RCC 7860 (cell line): ENCODE measurements at regions not wholly inside any gene's neighbourhood (a gene's known extent, or its start where the extent isn't known, plus 50 kb on each side); places are given as distances from the start of the nearest gene placed in this dataset.
"Not testable (repeated sequence)": the region's sequence is repeated elsewhere in the genome, so short reads cannot be mapped to it uniquely, and the experiment has no call there.

ENCODE experiments used
- DNase-seq: peaks from one replicate; pipeline ENCODE4 v3.0.0-alpha.2; 2015; ENCODE audit warnings: low spot score
- FAIRE-seq: peaks from 2 replicates; lab custom pipeline; 2012; peaks lifted over from hg19 to GRCh38; lab: Jason Lieb, UNC

GRCh38 chr9:75529463-75529862 lies 361.0 kb upstream of the PCSK5 start:
- FAIRE-seq = no peak
- DNase-seq = no peak

GRCh38 chr9:75531588-75531987 lies 358.9 kb upstream of the PCSK5 start:
- no peak for FAIRE-seq
- no peak for DNase-seq

DNA sequence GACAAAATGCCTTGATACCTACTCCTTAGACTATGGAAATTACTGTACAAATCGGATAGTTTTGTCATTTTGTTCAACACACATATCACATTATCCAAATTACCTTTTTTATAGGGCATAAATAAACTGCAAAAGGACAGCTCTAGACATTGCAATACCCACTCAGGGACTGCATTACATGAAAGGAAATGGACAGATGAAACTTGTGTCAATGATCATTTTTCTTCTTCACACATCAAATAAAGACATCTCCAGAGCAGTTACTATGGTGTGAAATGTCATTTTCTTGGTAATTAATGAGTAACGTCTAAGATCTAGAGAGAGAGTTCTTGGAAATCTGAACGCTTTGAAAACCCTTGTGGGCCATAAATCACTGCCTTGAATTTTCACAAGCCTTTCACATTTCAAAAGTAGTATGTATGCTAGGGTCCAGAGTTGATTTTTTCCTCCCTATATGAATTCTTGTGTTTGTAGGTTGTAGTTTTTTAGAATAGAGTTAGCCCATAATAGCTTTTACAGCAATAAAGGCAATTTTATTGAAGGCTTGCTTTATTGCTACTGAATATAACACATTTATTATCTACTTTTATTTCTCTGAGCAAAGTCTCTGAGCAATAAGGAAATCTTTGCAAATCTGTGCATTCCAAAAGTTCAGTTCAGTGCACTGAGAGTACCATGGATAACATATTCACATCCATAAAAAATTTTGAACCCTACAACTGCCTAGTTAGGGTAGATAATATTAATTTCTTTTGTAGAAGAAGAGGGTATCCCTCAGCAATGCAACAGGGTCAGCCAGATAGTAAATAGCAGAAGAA lies 358.0 kb upstream of the PCSK5 start:
- DNase-seq (no peak), FAIRE-seq (no peak)

- no peak for DNase-seq
- no peak for FAIRE-seq
These were observed 350.9 kb upstream of the PCSK5 start for GRCh38 chr9:75539523-75539922.

- FAIRE-seq = no peak
- DNase-seq = no peak
These were observed 350.3 kb upstream of the PCSK5 start for GRCh38 chr9:75540185-75540584.

DNA sequence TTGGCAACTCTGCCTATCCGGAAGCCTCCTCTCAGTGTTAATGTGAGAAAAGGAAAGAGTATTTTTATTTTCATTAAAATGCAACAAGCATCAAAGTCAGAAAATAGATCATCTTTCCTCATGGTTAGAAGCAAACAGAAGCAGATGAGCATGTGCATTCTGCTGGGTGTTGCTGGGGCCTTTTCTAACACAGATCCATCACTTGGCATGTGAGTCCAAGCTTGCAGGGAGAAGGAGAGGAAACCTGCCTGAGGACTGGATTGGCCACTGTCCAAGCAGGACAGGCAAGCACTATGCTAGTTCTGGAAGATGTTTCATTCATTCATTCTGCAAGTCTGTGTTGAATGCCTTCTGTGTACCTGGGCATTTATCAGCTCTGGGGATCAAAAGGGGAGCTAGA lies 348.7 kb upstream of the PCSK5 start:
- FAIRE-seq (no peak), DNase-seq (no peak)

DNA sequence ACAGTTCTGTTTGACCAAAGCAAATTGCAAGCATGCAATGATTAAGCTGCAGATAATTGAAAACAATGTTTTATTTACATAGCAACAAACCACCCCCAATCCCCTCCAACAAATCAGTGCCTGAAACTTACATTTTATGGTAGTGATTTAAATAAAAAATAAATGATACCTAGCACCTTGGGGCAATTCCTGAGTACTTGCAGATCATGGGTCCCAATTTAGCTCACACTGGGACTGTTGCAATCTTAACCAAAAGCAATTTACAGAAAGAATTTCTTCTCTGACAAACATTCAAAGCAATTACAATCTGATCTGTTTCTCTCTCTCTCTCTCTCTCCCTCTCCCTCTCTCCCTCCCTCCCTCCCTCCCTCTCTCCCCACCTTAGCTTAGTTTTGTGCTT lies 345.7 kb upstream of the PCSK5 start:
- FAIRE-seq (no peak), DNase-seq (no peak)

DNA sequence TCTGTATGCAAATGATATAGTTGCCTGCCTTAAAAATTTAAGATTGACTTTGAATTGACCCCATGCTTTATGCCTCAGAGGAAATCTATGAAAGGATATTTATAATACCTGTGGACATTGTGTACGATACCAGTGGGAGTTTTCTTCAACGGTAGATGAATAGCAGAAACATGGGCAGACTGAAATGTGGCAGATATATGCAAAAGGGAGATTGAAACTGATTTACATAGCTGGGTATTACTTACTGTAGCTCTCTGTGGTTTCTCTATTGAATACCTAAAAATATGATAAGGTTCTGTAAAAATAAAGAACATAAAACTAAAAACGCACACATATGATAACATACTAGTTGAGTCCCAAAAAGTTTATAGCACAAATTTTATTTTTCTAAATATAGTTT lies 345.2 kb upstream of the PCSK5 start:
- DNase-seq = no peak
- no peak for FAIRE-seq

DNA sequence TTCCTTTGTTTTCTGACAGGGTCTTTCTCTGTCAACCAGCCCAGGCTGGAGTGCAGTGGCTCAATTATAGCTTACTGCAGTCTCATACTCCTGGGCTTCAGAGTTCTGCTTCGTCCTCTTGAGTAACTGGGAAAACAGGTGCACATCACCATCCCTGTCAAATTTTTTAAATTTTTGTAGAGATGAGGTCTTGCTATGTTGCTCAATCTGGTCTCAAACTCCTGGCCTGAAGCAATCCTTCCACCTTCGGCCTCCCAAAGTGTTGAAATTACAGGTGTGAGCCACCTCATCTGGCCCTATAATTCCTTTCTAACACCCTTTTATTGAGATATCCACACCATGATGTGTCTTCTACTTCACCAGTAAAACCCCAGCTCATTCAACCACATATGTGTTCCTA lies 341.6 kb upstream of the PCSK5 start:
- DNase-seq (no peak), FAIRE-seq (no peak)

- DNase-seq (no peak), FAIRE-seq (no peak)
These were observed 338.6 kb upstream of the PCSK5 start for GRCh38 chr9:75551861-75552260.

DNA sequence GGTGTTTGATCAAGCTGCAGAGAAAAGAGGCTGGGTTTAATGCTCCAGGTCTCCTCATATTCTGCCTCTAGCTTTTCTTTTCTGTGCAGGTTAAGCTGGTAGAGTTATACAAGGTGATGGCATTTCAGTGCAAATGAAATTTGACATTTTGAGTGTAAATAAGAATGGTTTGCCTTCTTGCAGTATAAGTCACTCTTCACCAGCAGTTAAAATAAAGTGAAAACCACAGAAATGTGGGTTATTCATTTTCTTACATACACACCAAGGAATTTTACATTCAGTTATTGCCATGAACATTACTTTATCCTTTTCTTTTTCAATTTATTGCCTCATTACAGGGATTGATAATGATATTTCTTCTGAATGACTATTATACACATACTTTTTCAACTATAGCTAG lies 337.5 kb upstream of the PCSK5 start:
- DNase-seq = no peak

GRCh38 chr9:75566813-75567212 lies 323.7 kb upstream of the PCSK5 start:
- DNase-seq, FAIRE-seq: not testable (repeated sequence)

More for the DNA sequence above, 337.5 kb upstream of the PCSK5 start:
- no peak for FAIRE-seq

DNA sequence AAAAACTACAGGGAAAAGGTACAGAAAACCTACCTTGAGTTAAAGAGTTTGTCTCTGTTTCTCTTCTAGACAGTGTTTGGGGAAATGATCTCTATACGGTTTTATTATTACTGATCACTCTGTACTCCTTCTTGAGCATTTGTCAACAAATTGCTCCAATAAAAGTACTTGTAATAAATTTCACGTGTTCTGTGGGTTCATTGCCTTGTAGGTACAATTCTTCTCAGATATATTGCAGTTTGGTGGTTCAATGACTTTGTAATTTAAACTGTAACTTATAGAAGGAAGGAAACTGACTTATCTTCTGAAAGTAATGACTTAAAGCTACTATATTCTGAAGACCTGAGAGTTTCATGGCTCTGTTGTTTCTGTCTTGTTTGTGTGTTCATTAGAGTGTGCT lies 319.9 kb upstream of the PCSK5 start:
- FAIRE-seq = no peak
- DNase-seq = no peak

DNA sequence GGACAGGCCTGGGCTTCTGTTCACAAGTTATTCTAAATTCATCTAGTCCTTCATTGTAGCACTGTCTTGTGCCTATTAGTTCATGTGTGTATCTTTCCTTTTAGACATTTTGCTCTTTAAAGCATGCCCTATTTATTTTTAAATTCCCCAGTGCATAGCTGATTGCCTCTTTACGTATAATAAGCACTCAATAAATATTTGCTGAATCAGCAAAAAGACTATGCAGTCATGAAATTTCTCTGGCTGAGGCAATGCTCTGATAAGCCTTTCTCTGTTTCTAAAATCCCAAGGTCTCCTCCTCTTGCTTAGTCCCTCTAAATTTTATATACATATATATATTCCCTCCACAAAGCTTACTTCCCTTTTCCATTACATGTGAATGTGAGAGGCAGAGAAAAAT lies 315.9 kb upstream of the PCSK5 start:
- FAIRE-seq = no peak

DNA sequence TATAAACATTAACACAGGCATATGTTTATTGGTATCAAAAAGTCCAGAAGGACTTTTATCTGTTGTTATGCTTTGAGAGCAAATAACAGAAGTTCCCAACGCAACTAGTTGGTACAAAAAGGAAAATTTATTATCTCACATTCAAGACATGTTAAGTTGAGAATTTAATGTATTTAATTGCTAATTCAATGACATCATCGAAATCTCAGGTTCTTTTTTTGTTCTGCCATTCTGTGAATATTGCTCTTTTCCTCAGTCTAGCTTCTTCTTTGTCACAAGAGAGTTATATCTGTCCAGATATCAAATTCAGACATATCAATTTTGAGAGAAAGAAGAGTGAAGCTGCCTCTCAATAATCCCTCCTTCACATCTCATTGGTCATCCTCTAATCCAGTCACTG lies 307.6 kb upstream of the PCSK5 start:
- FAIRE-seq (no peak), DNase-seq (no peak)

More for the DNA sequence above, 315.9 kb upstream of the PCSK5 start:
- no peak for DNase-seq

GRCh38 chr9:75588808-75589207 lies 301.7 kb upstream of the PCSK5 start:
- DNase-seq = no peak
- FAIRE-seq = no peak

GRCh38 chr9:75589497-75589896 lies 301.0 kb upstream of the PCSK5 start:
- FAIRE-seq = no peak

DNA sequence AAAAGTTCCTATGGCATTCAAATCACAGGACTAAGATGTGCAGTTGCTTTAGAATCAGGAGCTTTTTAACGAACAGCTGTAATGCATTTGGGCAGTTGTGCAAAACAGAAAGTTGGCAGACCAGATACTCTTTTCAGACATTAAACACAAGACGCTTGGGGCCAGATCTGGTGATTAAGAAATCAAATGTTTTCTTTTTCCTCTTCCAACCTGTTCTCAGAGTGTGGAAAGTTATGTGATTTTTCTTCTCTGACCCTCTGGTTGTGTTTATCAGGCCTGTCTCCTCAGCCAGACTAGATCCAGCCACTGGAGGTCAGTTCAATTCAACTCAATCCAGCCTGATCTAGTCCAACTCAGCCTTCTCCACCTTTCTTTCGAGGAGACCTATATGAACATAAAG lies 298.5 kb upstream of the PCSK5 start:
- DNase-seq = no peak
- no peak for FAIRE-seq

More at GRCh38 chr9:75589497-75589896, 301.0 kb upstream of the PCSK5 start:
- no peak for DNase-seq

DNA sequence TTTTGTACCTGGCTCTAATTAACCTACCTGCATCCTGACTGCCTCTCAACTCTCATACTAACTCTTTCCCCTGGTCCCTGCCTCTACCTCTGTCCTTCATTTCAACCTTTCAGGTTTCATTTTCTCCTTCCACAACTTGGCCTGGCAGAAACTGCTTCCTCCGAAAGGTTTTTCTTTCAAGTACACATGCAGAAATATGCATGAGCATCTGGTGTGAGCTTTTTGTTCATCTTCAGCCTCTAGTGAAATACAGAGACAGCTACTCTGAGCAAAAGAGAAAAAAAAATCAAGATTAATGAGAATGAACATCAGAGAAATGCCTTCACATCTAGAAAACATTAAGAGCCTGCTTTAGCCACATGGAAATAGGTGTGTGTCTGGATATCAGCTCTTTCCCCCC lies 297.9 kb upstream of the PCSK5 start:
- DNase-seq (no peak), FAIRE-seq (no peak)

GRCh38 chr9:75593920-75594319 lies 296.6 kb upstream of the PCSK5 start:
- FAIRE-seq (no peak), DNase-seq (no peak)

DNA sequence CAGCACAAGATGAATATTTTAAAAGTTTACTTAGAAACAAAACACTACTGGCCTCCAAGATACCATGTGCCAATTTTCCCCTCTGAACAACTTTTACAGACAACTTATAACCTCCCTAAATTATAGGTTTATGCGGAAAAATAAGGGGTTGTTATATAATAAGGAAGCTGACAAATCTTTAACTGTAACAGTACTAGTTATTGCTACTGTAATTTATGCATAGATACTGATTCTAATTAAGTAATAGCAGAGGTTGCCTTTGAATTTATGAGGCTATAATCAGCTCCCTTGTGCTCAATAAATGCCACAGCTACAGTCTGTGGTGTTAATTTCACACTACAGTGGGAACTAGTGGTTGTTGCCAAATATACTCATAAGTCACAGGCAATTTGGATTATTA lies 291.3 kb upstream of the PCSK5 start:
- DNase-seq = no peak
- no peak for FAIRE-seq

DNA sequence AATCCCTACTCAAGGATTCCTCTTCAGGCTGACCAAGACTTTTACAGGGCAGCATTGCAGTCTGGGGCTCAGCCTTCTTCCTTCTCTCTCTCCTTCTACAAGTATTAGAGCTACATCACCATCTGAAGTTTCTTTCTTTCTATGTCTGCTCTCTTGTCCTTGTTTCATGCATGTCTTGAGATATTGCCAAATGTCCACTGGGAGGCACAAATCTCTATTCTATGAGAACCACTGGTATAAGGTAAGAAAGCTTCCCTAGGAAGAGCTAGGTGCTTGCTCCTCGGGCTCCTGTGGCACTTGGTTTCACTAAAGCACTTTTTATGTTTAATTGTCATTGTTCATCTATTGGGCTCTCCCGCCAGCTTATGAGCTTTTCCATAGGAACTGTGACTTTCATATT lies 289.2 kb upstream of the PCSK5 start:
- no peak for DNase-seq
- no peak for FAIRE-seq

GRCh38 chr9:75602060-75602459 lies 288.4 kb upstream of the PCSK5 start:
- DNase-seq (no peak), FAIRE-seq (no peak)
